ENCODE measurements at regions not wholly inside any gene's neighbourhood (a gene's known extent, or its start where the extent isn't known, plus 50 kb on each side); places are given as distances from the start of the nearest gene placed in this dataset.

GRCh38 chr14:96727491-96727890 is 69.7 kb upstream of the VRK1 start:
- TF ChIP-seq POLR2AphosphoS5 (IDR thresholded peaks at IDR 0.05; ENCODE audit: borderline replicate concordance, low read depth, low read length) (no peak), EZH2 (IDR thresholded peaks at IDR 0.05) (no peak)
